ENCODE measurements at regions not wholly inside any gene's neighbourhood (a gene's known extent, or its start where the extent isn't known, plus 50 kb on each side); places are given as distances from the start of the nearest gene placed in this dataset.

GRCh38 chr1:14511166-14511680 lies 87.3 kb upstream of the KAZN start:
- no peaks in the 10 kb centered on the region for H3K36me3 ChIP-seq (replicated peaks; ENCODE audit: insufficient read depth, low read depth)
- H3K27ac ChIP-seq, result peak overlapping the region; percentile 34
- H4K20me1 ChIP-seq (ENCODE audit: insufficient read depth, poor library complexity, severe bottlenecking), result no peaks in the 10 kb centered on the region
- H3K79me2 ChIP-seq, result no peaks in the 10 kb centered on the region
- 53% methylated on average over 2 of the region's 2 CpGs for whole genome bisulfite sequencing (ENCODE audit: low lambda C conversion rate, missing lambda C conversion rate)
- no peak for DNase-seq (ENCODE audit: low spot score)
- no peak overlapping the region for H2AFZ ChIP-seq
- no peak for TF ChIP-seq EZH2 (IDR thresholded peaks at IDR 0.05; ENCODE audit: borderline replicate concordance)
- H3K4me3 ChIP-seq, result no peak overlapping the region
- H3K4me1 ChIP-seq (ENCODE audit: insufficient read depth), result peaks cover 12% of the 10 kb centered on the region
- no peaks in the 10 kb centered on the region for H3K27me3 ChIP-seq
- no peaks in the 10 kb centered on the region for H3K9me2 ChIP-seq (replicated peaks; ENCODE audit: insufficient read depth)
- H3K4me2 ChIP-seq, result no peak overlapping the region
- no peaks in the 10 kb centered on the region for H3K9me3 ChIP-seq (ENCODE audit: low read depth)

DNA sequence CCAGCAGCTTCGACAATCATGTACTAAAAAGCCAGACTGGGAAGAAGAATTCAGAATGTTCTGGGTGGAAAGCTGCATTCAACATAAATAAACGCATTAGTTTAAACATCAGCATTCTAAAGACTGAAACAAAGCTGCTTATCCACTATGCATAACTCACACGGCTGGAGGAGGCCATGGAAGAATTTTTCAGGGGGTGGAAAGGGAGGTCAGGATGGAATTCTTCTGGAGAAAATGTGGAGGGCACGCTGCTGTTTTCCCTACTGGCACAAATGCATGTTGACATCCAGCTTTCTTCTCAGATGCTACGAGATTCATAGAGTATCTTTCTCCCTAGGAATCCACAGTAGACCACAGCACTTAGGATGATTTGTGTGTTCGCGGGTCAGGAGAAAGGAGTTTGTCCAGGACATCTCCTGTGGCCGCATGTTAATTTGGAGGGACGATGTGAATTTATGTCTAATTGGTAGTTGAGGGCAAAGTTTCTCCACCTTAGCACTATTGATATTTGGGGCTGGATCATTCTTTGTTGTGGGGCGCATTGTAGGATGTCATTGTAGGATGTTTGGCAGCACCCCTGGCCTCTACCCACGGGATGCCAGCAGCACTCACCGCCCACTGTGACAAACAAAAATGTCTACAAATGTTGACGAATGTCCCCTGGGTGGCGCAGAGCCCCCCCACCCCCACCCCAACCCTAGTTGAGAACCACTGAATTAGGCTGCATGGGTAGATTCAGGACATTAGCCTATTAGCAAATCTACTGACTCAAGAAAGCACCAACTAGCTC lies 86.5 kb upstream of the KAZN start:
- Histone ChIP-seq H3K4me2 (no peak overlapping the region), H3K36me3 (replicated peaks; ENCODE audit: insufficient read depth, low read depth) (no peaks in the 10 kb centered on the region), H3K9me2 (replicated peaks; ENCODE audit: insufficient read depth) (no peaks in the 10 kb centered on the region), H3K4me1 (ENCODE audit: insufficient read depth) (peaks cover 12% of the 10 kb centered on the region), H3K79me2 (no peaks in the 10 kb centered on the region), H3K9me3 (ENCODE audit: low read depth) (no peaks in the 10 kb centered on the region), H3K27me3 (no peaks in the 10 kb centered on the region), H3K27ac (peak overlapping the region; percentile 34), H3K4me3 (no peak overlapping the region), H2AFZ (no peak overlapping the region), H4K20me1 (ENCODE audit: insufficient read depth, poor library complexity, severe bottlenecking) (no peaks in the 10 kb centered on the region)
- peak; percentile 13 for DNase-seq (ENCODE audit: low spot score)
- 77% methylated on average over 14 of the region's 14 CpGs for WGBS (ENCODE audit: low lambda C conversion rate, missing lambda C conversion rate)
- TF ChIP-seq EZH2phosphoT487 (IDR thresholded peaks at IDR 0.05; ENCODE audit: low read depth, severe bottlenecking, unreplicated experiment) (no peak), EZH2 (IDR thresholded peaks at IDR 0.05; ENCODE audit: borderline replicate concordance) (no peak)
- TF ChIP-seq, protein P1, sequence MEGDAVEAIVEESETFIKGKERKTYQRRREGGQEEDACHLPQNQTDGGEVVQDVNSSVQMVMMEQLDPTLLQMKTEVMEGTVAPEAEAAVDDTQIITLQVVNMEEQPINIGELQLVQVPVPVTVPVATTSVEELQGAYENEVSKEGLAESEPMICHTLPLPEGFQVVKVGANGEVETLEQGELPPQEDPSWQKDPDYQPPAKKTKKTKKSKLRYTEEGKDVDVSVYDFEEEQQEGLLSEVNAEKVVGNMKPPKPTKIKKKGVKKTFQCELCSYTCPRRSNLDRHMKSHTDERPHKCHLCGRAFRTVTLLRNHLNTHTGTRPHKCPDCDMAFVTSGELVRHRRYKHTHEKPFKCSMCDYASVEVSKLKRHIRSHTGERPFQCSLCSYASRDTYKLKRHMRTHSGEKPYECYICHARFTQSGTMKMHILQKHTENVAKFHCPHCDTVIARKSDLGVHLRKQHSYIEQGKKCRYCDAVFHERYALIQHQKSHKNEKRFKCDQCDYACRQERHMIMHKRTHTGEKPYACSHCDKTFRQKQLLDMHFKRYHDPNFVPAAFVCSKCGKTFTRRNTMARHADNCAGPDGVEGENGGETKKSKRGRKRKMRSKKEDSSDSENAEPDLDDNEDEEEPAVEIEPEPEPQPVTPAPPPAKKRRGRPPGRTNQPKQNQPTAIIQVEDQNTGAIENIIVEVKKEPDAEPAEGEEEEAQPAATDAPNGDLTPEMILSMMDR (IDR thresholded peaks at IDR 0.05; ENCODE audit: poor library complexity), result no peak

GRCh38 chr1:14513111-14513510 lies 85.4 kb upstream of the KAZN start:
- Histone ChIP-seq H2AFZ (no peak overlapping the region), H3K27me3 (no peaks in the 10 kb centered on the region), H3K4me1 (ENCODE audit: insufficient read depth) (peaks cover 12% of the 10 kb centered on the region), H4K20me1 (ENCODE audit: insufficient read depth, poor library complexity, severe bottlenecking) (no peaks in the 10 kb centered on the region), H3K27ac (no peak overlapping the region), H3K4me3 (no peak overlapping the region), H3K9me2 (replicated peaks; ENCODE audit: insufficient read depth) (no peaks in the 10 kb centered on the region), H3K4me2 (no peak overlapping the region), H3K36me3 (replicated peaks; ENCODE audit: insufficient read depth, low read depth) (no peaks in the 10 kb centered on the region), H3K79me2 (no peaks in the 10 kb centered on the region), H3K9me3 (ENCODE audit: low read depth) (no peaks in the 10 kb centered on the region)
- DNase-seq (ENCODE audit: low spot score), result no peak
- TF ChIP-seq EZH2phosphoT487 (IDR thresholded peaks at IDR 0.05; ENCODE audit: low read depth, severe bottlenecking, unreplicated experiment), result no peak
- TF ChIP-seq, protein P1 (IDR thresholded peaks at IDR 0.05; ENCODE audit: poor library complexity), result no peak
- TF ChIP-seq EZH2 (IDR thresholded peaks at IDR 0.05; ENCODE audit: borderline replicate concordance), result no peak
- 82% methylated on average over 7 of the region's 7 CpGs for WGBS (ENCODE audit: low lambda C conversion rate, missing lambda C conversion rate)

- Histone ChIP-seq H3K36me3 (replicated peaks; ENCODE audit: insufficient read depth, low read depth) (no peaks in the 10 kb centered on the region), H3K4me3 (no peak overlapping the region), H3K4me1 (ENCODE audit: insufficient read depth) (peaks cover 12% of the 10 kb centered on the region), H3K79me2 (no peaks in the 10 kb centered on the region), H3K9me2 (replicated peaks; ENCODE audit: insufficient read depth) (no peaks in the 10 kb centered on the region), H3K27me3 (no peaks in the 10 kb centered on the region), H2AFZ (no peak overlapping the region), H3K27ac (no peak overlapping the region), H3K4me2 (no peak overlapping the region), H4K20me1 (ENCODE audit: insufficient read depth, poor library complexity, severe bottlenecking) (no peaks in the 10 kb centered on the region), H3K9me3 (ENCODE audit: low read depth) (no peaks in the 10 kb centered on the region)
- TF ChIP-seq, protein P1 (IDR thresholded peaks at IDR 0.05; ENCODE audit: poor library complexity), result no peak
- no peak for TF ChIP-seq EZH2 (IDR thresholded peaks at IDR 0.05; ENCODE audit: borderline replicate concordance)
- TF ChIP-seq EZH2phosphoT487 (IDR thresholded peaks at IDR 0.05; ENCODE audit: low read depth, severe bottlenecking, unreplicated experiment), result no peak
- DNase-seq (ENCODE audit: low spot score), result no peak
- whole genome bisulfite sequencing (ENCODE audit: low lambda C conversion rate, missing lambda C conversion rate), result 66% methylated on average over 2 of the region's 2 CpGs
Measured at GRCh38 chr1:14514739-14515138, 83.7 kb upstream of the KAZN start.

All from hepatocyte (in vitro differentiated cells).